Superior temporal gyrus (tissue), 1 donor: ENCODE measurements at regions not wholly inside any gene's neighbourhood (a gene's known extent, or its start where the extent isn't known, plus 50 kb on each side); places are given as distances from the start of the nearest gene placed in this dataset.

ENCODE experiments used
- DNase-seq: peaks from one replicate; pipeline ENCODE4 v3.0.0-alpha.2; 2016; ENCODE audit errors: extremely low spot score

DNA sequence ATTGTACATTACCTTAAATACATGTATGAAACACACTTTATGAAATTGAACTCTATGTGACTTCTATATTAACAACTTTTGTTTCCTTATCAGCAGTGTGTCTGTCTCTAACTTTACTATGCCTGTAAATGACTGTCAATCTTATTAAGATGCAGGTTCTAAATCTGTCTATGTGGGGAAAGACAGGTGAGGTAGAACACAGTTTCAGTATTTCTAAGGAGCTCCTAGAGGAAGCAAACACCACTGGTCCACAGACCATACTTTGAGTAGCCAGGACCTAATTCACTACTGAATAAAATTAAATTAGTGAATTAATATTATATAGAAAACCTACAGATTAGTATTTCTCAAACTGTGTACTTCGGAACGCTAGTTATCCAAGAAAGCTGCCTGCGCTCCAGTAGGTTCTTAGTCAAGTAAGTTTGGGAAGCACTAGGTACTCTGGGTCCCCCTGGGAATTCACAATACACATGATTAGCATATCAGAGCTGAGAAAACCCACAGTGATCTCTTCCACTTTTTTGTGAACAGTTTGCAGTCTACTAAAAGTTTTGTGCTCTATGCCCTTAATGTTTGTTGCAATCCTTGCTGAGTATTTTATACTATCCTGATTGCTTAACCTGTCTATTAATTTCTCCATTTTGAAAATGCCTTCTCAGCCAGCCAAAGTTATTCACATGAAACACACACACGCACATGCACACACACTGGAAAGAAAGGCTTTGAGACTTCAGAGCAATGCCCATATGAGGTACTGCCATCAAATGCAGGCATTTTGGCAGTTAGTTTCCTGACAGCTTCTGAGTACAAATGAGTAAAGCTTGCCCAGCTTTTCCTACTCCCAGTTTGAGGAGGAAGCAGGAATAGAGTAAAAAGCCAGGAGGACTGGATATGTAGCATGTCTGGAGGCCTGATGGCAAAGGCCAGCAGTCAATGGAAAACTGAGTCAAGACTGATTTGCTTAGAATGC lies 133.6 kb upstream of the CPEB2 start:
- no peak for DNase-seq

DNA sequence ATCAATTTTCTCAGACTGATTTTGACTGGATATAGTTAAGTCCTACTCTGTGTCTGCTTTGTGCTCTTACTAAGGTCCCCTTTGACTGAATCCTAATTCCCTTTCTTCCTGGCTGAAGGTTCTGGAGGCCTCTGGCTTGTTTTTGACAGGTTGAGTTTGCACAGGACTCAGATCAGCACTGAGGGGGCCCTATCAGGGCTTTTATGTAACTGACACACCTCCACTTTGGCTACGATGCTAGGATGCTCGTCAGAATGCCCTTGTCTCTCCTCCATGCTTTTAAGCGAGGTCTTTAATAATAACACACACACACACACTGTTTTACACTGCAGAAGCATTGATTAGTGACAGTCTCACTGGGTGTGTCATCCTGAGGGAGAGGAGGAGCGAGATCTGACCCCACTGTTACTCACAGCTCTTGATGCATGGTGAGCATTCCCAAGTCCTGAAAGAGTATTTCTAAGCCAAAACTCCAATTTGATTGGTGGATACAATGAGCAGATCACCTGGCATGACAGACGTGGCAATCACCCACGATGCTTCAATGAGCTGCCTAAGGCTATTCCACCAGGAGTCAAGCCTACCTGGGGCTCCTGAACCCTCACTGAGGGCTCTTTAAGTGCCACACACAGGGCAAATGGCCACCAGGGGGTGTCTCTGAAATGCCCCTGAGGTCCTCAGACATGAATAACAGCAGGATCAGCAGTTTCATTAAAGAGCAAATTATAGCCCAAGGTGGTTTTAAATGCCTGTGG lies 130.4 kb upstream of the CPEB2 start:
- DNase-seq: no peak

DNA sequence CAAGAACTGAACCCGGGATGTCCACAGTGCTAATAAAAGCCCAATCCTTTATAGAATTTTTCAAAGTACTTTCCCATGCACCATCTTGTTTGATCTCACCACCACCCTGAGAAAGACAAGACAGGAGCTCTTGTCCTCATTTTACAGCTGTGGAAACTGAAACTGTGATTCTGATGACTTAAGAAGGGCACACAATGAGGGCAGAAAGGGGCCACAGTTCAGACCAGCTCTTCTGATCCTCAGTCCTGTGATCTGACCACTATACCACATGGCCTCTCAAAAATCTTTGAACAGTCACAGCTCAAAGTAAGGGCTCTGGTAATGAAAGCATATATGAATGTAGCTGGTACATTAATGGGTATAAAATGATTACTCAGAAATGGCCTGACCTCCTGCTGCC lies 127.3 kb upstream of the CPEB2 start:
- no peak for DNase-seq

DNA sequence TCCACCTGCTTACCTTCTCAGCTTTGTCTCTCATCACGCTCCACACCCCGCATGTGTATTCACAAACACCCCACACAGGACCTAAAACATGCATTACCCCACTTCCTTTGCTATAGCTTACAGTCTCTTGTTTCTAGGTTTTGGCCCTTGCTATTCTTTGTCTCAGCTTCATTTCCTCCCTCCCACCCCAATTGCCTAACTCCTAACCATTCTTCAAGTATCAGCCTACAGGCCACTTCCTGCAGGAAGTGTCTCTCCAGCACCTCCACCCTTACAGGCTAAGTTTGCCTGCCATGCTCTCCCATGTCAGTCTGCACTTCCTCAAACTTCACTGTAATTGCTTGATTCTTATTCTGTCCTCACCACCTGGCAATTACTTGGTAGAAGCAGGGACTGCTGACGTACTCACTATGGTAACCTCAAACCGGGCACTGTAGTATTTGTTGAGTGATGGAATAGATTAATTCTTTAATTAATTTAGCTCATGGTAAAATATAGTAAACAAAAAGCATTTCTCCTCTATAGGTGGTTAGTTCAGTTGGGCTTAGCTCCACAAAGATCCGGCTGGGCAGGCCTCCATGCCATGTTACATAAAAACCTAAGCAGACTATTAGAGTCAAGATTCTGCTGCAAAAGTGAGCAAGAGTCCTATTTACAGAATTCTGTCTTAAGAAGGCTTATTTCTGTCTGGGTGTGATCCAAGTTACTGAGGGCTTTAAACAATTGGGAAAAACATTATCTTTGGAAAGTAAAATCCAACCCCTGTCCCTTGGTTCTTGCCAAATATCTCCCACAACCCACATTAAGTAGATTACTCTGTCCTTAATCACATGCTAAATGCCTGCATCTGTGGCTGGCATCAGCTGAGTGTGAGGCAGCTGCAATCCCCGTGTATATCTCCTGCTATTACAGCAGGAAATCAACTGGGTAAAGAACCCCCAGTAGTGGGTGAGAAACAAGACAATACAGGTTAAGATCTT lies 124.7 kb upstream of the CPEB2 start:
- DNase-seq: peak; percentile 38

DNA sequence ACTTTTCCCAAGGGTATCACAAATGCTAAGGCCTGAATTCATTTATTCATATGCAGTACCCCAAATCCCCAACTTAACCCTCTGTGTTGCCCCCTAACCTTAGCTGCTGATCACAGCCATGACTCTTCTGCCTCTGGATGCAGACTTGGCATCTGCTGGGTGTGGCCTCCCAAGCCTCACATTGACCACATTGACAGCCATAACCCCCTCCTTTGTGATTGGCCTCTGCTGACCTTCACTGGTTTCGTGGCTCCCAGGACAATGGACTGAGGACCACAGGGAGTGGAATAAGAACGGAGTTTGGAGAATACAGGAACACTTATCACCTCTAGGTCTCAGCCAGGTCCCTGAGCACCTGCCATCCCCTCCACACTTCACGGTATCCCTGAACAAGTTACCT lies 123.6 kb upstream of the CPEB2 start:
- DNase-seq: no peak

DNA sequence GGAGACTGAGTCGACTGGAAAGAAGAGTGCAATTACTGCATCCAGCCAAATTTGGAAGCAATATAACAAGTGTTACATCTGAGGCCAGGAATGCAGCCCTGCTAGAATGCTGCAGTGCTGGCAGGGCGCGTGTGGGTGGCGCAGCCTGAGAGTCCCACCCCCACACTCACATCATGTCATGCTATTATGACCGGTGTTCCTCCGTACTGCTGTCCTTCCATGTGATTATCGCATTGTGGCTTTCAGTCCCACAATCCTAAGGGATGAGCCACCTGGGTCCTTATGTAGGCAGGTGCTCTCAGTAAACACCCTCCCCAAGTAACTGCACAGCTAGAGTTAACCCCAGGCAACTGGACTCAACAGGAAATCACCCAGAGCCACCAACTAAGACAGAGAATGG lies 122.6 kb upstream of the CPEB2 start:
- DNase-seq: no peak

DNA sequence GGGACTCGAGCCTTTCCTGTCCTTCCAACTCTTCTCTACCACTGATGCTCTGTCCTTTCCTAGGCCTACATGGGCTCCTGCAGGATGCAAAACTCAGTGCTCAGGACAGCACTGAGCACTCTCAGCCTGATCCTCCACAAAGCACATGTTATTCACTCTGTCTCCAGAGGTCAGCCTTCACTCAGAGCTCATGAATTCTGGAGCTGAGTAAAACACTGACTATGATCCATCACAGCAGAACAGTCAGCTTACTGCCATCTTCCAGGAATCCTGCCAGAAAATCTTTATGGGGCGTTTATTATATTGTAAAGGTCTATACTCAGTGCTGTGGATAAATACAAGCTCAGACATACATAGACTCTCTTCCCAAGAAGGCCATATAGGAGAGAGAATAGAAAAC lies 121.5 kb upstream of the CPEB2 start:
- no peak for DNase-seq

DNA sequence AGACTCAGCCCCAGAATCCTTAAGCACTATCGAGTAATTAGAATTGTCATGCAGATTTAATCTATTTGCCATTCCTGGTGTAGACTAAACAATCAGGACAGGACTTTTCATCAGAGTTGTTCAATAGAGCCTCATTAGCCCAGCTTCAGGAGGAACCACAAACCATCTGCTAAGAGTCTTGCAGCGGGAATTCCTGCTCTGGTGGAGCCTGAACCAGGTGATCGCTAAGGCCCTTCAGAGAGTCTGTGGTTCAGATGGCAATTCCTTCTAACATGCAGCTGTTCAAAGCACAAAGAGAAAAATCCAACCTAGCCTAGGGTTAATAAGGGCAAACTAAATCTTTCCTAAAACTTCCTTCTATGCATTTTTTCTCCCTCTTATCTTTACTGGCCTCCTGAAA lies 119.1 kb upstream of the CPEB2 start:
- no peak for DNase-seq

DNA sequence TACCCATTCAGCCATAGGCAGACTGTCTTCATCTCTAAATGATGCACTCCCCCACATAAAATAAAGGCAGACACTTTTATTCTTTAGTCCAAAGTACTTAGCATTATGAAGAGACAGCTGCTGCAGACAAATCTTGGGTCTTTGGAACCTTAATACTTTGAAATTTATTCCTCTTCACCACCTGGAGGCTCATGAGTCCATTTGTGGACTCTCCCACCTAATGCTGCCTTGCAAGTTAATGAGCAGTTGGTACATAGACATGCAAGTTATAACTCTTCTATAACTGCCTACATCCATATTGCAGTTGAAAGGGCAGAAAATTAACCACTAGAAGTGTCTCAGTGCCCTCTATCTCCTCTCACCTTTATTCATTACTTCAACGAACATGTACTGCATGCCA lies 118.6 kb upstream of the CPEB2 start:
- no peak for DNase-seq

DNA sequence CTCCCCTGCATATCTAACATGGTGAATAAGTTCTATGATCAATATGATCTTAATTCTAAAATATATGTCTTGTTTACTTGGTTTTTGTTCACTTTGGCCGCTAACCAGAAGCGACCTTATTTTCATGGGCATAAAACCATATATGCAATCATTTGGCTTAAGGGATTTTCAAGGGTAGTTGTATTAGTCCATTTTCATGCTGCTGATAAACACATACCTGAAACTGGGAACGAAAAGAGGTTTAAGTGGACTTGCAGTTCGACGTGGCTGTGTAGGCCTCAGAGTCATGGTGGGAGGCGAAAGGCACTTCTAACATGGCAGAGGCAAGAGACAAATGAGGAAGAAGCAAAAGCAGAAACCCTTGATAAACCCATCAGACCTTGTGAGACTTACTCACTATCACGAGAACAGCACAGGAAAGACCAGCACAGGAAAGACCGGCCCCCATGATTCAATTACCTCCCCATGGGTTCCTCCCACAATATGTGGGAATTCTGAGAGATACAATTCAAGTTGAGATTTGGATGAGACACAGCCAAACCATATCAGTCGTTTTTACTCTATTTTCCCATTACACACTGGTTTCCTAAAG lies 114.3 kb upstream of the CPEB2 start:
- no peak for DNase-seq

DNA sequence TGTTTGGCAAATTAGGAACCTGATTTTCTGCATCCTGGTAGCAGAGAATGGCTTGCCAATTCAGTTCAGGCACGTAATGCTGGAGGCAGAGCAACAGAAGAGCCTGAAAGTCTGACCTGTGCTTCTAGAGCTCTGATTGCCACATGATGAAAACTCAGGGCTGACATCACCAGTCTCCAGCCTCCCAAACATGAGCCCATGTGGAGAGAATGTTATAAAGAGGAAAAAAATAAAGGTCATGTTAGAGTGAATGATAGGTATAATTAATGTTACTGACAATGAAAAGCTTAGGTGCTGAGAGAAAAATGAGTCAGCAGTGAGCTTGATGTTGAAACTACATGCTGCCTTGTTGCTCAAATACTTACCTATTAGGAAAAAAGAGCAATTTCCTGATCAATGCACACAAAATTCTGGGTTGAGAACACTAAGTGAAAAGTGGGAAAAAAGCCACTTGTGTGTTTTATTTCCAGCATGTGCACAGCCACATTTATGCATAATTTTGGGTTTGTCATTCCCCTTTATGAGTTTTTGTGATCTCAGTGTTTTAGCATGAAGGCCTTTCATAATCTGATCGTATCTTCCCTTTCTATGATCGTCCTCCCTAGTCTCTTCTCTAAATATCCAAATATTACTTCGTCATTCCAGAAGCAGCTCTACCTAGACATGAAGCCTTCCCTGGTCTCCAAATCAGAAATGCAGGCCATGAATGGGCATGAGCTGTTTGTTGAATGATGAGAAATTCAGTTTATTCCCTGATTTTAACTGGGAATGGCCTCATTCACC lies 113.3 kb upstream of the CPEB2 start:
- DNase-seq: no peak

DNA sequence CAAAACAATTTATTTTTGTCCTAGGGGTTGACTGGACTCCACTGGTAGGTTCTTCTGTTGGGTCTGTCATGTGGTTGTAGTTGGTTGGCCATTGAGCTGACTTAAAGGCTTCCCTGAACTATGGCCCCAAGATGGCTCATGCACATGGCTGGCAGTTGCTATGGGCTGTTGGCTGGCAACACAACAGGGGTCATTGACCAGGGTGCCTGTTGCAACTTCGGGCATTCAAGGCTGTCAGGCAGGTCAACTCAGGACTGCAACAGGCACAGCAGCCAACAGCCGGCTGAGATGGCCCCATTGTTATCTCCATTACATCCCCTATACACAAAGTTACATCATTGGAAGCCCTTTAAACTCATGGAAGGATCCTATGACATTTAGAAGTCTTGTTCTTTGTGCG lies 109.7 kb upstream of the CPEB2 start:
- no peak for DNase-seq

DNA sequence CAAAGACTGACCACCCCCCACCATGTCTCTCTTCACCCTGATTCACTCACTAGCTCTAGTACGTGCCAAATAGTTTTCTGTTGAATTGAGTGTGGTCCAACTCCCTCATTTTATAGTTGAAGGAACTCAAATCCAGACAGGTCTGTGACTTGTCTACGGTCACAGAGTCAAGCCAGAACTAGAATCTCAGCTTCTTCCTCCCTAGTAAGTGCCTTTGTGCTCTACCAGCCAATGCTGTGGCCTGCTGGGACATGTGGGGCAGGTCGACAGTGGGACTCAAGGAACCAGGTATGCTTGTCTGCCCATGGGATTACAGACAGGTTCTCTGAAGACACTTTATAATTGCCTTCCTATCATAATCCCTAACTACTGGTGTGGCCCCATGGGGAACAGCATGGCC lies 108.6 kb upstream of the CPEB2 start:
- no peak for DNase-seq

DNA sequence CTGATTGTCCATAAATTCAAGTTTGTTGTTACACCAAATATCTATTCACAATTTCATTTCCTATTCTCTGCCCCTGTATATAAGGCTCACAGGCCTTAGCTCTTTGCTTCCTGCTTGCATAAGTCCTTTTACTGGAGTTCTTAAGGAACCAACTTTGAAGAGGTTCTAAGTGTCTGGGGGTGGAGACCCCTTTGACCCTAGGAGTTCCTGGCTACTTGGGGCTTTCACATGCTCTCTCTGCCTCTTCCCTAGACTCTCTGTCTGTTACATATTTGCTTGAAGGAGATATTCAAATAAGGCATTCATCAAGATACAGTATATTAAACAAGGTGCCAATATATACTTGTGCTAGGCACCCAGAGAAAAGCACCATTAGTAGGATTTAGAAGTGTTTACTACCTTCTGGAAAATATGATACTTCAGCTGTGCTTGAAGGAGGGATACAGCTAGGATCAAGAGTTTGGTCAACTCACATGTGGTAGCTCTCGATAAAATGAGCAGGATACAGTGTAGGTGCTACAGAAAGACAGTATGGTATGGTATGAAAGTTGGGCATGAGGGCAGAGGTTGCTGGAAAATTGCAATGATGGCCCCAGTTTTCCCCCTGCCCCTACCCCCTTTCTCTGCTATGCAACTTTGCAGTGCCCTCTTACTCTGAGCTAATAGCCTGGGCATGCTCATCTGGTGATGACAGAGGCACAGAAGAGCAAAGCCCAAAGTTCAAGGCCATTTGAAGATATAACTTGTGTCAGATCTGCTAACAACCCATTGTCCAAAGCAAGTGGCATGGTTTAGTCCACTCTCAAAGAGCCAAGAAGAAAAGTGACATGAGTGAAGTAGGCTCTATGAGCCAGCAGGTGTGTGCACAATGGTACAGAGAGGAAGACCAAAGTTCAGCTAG lies 107.6 kb upstream of the CPEB2 start:
- DNase-seq: no peak

DNA sequence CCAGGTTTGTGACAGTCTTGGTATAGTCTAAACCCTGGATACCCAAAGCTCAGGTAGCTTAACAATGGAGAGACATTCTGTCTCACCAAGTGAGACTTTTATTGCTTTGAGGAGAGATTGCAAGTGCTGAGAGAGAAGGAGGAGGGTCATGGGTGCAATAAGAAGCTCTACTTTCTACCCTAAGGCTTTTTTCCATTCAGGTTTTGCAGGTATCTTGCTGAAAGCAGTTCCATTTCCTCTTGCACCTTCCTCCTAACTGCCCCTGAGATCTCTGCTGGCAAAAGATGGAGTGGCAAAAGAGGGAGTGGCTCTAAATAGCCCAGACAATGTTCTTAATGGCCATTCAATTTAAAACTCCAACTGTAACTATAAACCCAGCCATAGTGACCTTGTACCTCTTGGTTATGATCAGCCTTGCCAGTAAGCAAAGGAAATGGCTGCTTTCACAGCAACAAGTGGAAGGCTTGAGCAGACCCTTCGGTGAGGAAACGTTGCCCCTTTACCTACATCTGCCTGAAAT lies 105.6 kb upstream of the CPEB2 start:
- DNase-seq: no peak

DNA sequence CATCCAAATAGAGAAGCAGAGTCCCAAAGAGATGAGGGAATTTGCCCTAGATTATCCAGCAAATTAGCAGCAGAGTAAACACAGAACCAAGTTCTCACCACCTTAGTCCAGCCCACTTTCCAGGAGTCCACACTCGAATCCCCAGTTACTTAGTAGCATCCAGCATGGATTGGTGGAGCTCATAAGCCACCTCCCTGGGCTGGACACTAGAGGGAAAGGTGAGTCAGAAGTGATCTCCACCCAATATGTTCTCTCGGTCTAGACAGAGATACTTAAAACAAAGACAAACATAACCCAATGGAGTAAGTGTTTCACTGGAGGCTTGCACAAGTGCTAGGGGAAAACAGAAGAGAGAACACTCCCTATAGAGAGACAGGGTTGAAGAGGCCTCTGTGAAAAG lies 105.1 kb upstream of the CPEB2 start:
- DNase-seq: no peak

DNA sequence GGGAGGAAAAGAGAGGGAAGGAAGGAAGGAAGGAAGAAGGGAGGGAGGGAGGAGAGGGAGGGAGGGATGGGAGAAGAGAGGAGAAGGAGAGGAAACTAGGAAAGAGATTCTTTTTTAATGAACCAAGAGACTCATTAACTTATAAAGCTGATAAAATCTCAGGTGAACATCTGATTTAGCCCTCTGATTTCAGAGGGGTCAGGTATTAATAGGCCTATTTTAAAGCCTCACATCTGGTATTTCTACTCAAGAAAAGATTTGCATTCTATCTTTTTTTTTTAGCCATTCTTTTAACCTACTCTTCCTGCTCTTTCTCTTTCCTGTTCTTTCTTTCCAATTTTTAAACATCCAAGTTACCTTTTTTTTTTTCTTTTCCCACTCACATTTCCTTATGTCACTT lies 103.3 kb upstream of the CPEB2 start:
- no peak for DNase-seq

DNA sequence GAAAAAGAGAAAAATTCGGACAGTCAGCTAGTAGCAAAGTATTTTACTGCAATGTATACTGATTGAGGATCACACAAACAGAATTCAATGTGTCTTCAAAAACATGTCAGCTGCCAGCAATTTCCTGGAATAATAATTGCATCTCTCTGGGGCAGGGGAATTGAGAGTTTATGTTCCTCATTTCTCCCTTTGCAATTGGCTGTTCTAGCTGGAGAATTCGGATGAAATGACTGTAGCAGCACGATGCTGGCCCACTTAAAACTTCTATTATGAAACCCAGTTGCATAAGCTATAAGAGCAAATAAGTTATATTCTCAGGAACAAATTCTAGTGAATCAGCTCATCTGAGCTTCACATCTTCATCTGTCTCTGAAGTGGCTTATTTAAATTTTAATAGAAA lies 99.9 kb upstream of the CPEB2 start:
- peak; percentile 41 for DNase-seq

DNA sequence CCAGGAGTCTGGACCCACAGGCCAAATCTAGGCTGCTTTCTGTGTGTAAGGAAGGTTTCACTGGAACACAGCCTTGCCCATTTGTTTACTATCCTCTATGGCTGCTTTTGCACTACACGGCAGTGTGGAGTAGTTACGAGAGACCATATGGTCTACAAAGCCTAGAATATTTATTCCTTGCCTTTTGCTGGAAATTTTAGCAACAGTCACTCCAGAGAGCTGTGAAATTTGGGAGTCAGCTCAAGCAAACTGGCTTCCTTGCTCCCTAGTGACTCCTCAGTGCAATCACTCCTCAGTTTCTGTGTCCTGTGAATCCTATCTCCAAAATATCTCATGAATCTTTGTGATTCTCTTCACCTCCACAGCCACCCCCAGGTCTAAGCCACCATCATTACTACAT lies 99.0 kb upstream of the CPEB2 start:
- DNase-seq: peak; percentile 45
